ENCODE measurements at regions not wholly inside any gene's neighbourhood (a gene's known extent, or its start where the extent isn't known, plus 50 kb on each side); places are given as distances from the start of the nearest gene placed in this dataset.

DNA sequence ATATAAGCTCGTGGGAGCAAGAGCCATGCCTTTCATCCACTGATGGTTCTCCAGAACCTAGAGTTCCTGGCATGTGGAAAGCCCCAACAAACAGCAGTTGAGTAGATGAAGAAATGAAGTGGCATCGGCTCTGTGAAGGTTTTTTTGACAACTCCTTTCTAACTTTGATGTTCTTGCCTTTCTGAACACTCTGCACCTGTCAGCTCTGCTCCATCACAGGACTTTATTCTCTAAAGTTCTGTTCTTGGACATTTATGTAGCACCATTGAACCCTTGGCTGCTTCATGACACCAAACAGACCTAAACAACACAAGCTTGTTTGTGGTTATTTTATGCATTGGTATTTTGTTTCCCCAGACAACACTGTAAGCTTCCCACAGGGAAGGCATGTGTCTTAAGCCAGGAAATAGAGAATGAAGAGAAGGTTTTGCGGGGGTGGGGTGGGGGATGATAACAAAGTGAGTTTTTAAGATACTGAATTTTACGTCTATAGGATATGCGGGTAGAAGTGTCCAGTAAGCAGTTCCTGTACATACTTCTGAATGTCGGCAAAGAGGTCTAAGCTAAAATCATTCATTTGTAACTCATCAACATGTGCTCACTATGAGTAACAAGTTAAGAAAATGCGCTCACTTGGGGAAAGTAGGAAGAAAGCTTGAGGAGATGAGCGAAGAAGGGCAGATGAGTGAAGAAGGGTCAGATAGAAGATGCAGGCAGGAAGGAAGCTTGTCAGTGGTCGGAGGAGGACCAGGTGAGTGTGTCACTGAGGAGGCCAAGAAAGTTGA lies 146.0 kb upstream of the PLEKHG7 start:
- H3K27ac ChIP-seq (ENCODE audit: low read depth, low read length), result no peak overlapping the region

GRCh38 chr12:92556141-92556540 lies 146.6 kb upstream of the PLEKHG7 start:
- Histone ChIP-seq H3K9me3 (ENCODE audit: low read depth, low read length) (no peaks in the 10 kb centered on the region), H3K79me2 (ENCODE audit: insufficient read depth, low read length) (no peaks in the 10 kb centered on the region), H3K4me2 (ENCODE audit: insufficient read depth, low read length) (no peak overlapping the region), H3K27ac (ENCODE audit: low read depth, low read length) (no peak overlapping the region), H4K20me1 (ENCODE audit: insufficient read depth, low read length) (no peaks in the 10 kb centered on the region), H3K4me1 (ENCODE audit: insufficient read depth, low read length) (peaks cover 11% of the 10 kb centered on the region), H2AFZ (ENCODE audit: low read length) (no peak overlapping the region), H3K4me3 (ENCODE audit: insufficient read depth, low read length) (no peak overlapping the region), H3K27me3 (ENCODE audit: insufficient read depth, low read length) (no peaks in the 10 kb centered on the region), H3K36me3 (ENCODE audit: insufficient read depth, low read length) (no peaks in the 10 kb centered on the region)
- TF ChIP-seq CTCF (IDR thresholded peaks at IDR 0.05; ENCODE audit: extremely low read depth, low read depth, low read length), result no peak
- DNase-seq (ENCODE audit: insufficient read length, low spot score, missing footprints), result no peak

More for the DNA sequence above, 146.0 kb upstream of the PLEKHG7 start:
- Histone ChIP-seq H3K4me2 (ENCODE audit: insufficient read depth, low read length) (no peak overlapping the region), H3K4me1 (ENCODE audit: insufficient read depth, low read length) (peaks cover 13% of the 10 kb centered on the region), H3K4me3 (ENCODE audit: insufficient read depth, low read length) (no peak overlapping the region), H3K9me3 (ENCODE audit: low read depth, low read length) (no peaks in the 10 kb centered on the region), H3K36me3 (ENCODE audit: insufficient read depth, low read length) (no peaks in the 10 kb centered on the region), H3K79me2 (ENCODE audit: insufficient read depth, low read length) (no peaks in the 10 kb centered on the region), H3K27me3 (ENCODE audit: insufficient read depth, low read length) (no peaks in the 10 kb centered on the region), H2AFZ (ENCODE audit: low read length) (no peak overlapping the region), H4K20me1 (ENCODE audit: insufficient read depth, low read length) (no peaks in the 10 kb centered on the region)
- DNase-seq (ENCODE audit: insufficient read length, low spot score, missing footprints), result no peak
- no peak for TF ChIP-seq CTCF (IDR thresholded peaks at IDR 0.05; ENCODE audit: extremely low read depth, low read depth, low read length)

DNA sequence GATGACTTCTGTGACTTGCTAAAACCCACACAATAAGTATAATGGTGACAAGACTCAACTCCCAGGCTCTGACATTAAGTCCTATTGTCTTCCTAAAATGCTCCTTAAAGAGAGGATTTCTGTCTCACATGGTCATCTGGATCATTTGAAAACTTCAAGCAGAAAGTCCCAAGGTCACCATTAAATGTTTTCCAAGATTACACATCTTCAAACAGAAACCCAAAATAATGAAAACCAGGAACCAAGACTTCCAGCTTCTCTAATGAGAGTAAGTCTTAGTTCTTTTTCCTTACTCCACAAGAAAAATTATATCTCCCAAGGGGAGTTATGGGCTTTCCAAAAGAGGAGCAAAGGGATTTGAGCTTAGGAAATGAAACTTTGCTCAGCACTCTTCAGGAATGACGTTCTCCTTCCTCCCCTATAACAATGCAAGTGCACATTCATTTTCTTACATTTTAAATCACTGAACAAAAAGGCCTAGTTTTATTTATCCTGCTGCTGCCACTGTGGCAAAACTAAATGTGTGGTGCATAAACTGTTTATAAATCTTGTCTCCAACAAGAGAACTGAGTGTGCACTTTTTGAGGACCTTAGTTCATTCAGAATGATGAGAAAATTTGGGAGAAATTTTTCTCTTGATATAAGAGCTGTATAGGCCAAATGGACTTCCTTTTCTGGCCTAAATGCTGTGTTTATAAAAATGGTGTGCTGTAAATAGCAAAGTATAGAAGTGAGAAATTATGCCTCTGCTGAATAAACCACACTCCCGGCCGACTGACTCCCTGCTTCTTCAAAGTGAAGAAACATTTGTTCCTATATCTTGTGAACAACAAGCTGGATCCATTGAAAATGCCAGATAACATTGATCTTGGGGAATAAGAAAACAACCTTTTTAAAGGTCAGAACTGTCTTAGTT lies 148.4 kb upstream of the PLEKHG7 start:
- H3K4me2 ChIP-seq (ENCODE audit: insufficient read depth, low read length), result no peak overlapping the region
- H4K20me1 ChIP-seq (ENCODE audit: insufficient read depth, low read length), result no peaks in the 10 kb centered on the region

More for the DNA sequence above, 148.4 kb upstream of the PLEKHG7 start:
- Histone ChIP-seq H3K79me2 (ENCODE audit: insufficient read depth, low read length) (no peaks in the 10 kb centered on the region), H3K36me3 (ENCODE audit: insufficient read depth, low read length) (no peaks in the 10 kb centered on the region), H3K27ac (ENCODE audit: low read depth, low read length) (no peak overlapping the region), H3K9me3 (ENCODE audit: low read depth, low read length) (no peaks in the 10 kb centered on the region), H3K4me1 (ENCODE audit: insufficient read depth, low read length) (peaks cover 11% of the 10 kb centered on the region), H3K27me3 (ENCODE audit: insufficient read depth, low read length) (no peaks in the 10 kb centered on the region), H2AFZ (ENCODE audit: low read length) (peak overlapping the region; percentile 8), H3K4me3 (ENCODE audit: insufficient read depth, low read length) (no peak overlapping the region)
- DNase-seq (ENCODE audit: insufficient read length, low spot score, missing footprints), result no peak
- TF ChIP-seq CTCF (IDR thresholded peaks at IDR 0.05; ENCODE audit: extremely low read depth, low read depth, low read length), result no peak

Measured in osteoblast (primary cell).